ENCODE measurements at regions not wholly inside any gene's neighbourhood (a gene's known extent, or its start where the extent isn't known, plus 50 kb on each side); places are given as distances from the start of the nearest gene placed in this dataset.

- TF ChIP-seq EZH2 (IDR thresholded peaks at IDR 0.05; ENCODE audit: borderline replicate concordance, low read depth, low read length, severe bottlenecking) (no peak), CTCF (IDR thresholded peaks at IDR 0.05; ENCODE audit: borderline replicate concordance, extremely low read depth, low read length, poor library complexity, severe bottlenecking) (no peak)
Observed at GRCh38 chr14:86823581-86823980, 1169.4 kb downstream of the GALC start.
